A549 (cell line): ENCODE measurements at regions not wholly inside any gene's neighbourhood (a gene's known extent, or its start where the extent isn't known, plus 50 kb on each side); places are given as distances from the start of the nearest gene placed in this dataset.

Experiments
- ATAC-seq, 2 experiments: fragments of 200-7000 bp in 1 of 2; fragments of >200 bp in 1 of 2; cut with Nextera tagmentation in 1 of 2; cut with Tn5 transposase in 1 of 2; 3 replicates each; pipeline versions ENCODE4 v1.8.0 to v1.9.1; 2018 to 2020; ENCODE audit warnings: mild to moderate bottlenecking in 1 of 2, moderate library complexity in 1 of 2
- CTCF ChIA-PET: fragments of 300-600 bp; sonication (Branson Sonifier 250); formaldehyde crosslinking; extraction: SDS; loops from one replicate; lab custom pipeline; 2021; ENCODE audit warnings: antibody characterized with exemption, inconsistent platforms; lab: Yijun Ruan, JAX
- POLR2A ChIA-PET: fragments of 350-600 bp; formaldehyde crosslinking; extraction: SDS; loops from one replicate; lab custom pipeline; 2021; ENCODE audit warnings: antibody characterized with exemption, inconsistent platforms; lab: Yijun Ruan, JAX
- DNase-seq, 2 experiments: peaks; one replicate each; pipeline versions ENCODE4 v3.0.0 to v3.0.0-alpha.2; 2011 to 2016; ENCODE audit warnings: low read depth in 1 of 2, low spot score in 1 of 2
- FAIRE-seq: peaks from 2 replicates; lab custom pipeline; 2011; peaks lifted over from hg19 to GRCh38; lab: Jason Lieb, UNC
- H3K27ac ChIP-seq, 2 experiments: fragments of >200 bp; sonication (Bioruptor Twin); formaldehyde crosslinking; 3 replicates each; pipeline ENCODE4 v1.5.1; 2016 to 2017
- H3K4me1 ChIP-seq: fragments of >200 bp; sonication (Bioruptor Twin); formaldehyde crosslinking; 3 replicates; pipeline ENCODE4 v1.6.1; 2016
- H3K4me2 ChIP-seq: fragments of >200 bp; sonication (Bioruptor Twin); formaldehyde crosslinking; 3 replicates; pipeline ENCODE4 v1.6.1; 2016
- H3K4me3 ChIP-seq: fragments of >200 bp; sonication (Bioruptor Twin); formaldehyde crosslinking; 3 replicates; pipeline ENCODE4 v1.5.1; 2016
- H3K9me3 ChIP-seq: fragments of >200 bp; sonication (Bioruptor Twin); formaldehyde crosslinking; 3 replicates; pipeline ENCODE4 v1.6.1; 2016
- CBX2 ChIP-seq: fragments of 200-600 bp; sonication (generic); IDR thresholded peaks from 2 replicates; pipeline ENCODE4 v1.6.1; 2016; ENCODE audit warnings: low read depth, mild to moderate bottlenecking, borderline replicate concordance
- CHD4 ChIP-seq: fragments of 200-600 bp; sonication (generic); IDR thresholded peaks from 2 replicates; pipeline ENCODE4 v1.6.1; 2016; ENCODE audit warnings: antibody characterized with exemption, mild to moderate bottlenecking, borderline replicate concordance
- EHMT2 ChIP-seq: fragments of 200-600 bp; sonication (generic); IDR thresholded peaks from 2 replicates; pipeline ENCODE4 v1.6.1; 2016; ENCODE audit warnings: antibody characterized with exemption, low read depth, mild to moderate bottlenecking, moderate library complexity
- EP300 ChIP-seq, 2 experiments: fragments of >200 bp; sonication (Bioruptor Twin); formaldehyde crosslinking; IDR thresholded peaks; 2 replicates in 1 of 2; 3 replicates in 1 of 2; pipeline ENCODE4 v1.6.1; 2016 to 2017
- FOXS1 ChIP-seq: fragments of 250-450 bp; sonication (Bioruptor Pico); IDR thresholded peaks from 2 replicates; pipeline ENCODE4 v1.5.0; 2020; ENCODE audit warnings: mild to moderate bottlenecking, moderate library complexity
- GATA3 ChIP-seq: IDR thresholded peaks from 2 replicates; pipeline ENCODE4 v1.6.1; 2012; ENCODE audit warnings: borderline replicate concordance
- HOXA7 ChIP-seq: fragments of 250-450 bp; sonication (Bioruptor Pico); IDR thresholded peaks from 2 replicates; pipeline ENCODE4 v1.5.0; 2020; ENCODE audit warnings: mild to moderate bottlenecking, moderate library complexity
- HOXB5 ChIP-seq: fragments of 250-450 bp; sonication (Bioruptor Pico); IDR thresholded peaks from 2 replicates; pipeline ENCODE4 v1.5.0; 2020; ENCODE audit warnings: mild to moderate bottlenecking, moderate library complexity
- KDM5A ChIP-seq: fragments of 200-600 bp; sonication (generic); IDR thresholded peaks from 2 replicates; pipeline ENCODE4 v1.6.1; 2016; ENCODE audit warnings: antibody characterized with exemption, mild to moderate bottlenecking
- MAFK ChIP-seq: fragments of 450-650 bp; IDR thresholded peaks from 2 replicates; pipeline ENCODE4 v1.6.1; 2014; ENCODE audit not compliant: partially characterized antibody
- MYC ChIP-seq: IDR thresholded peaks from 2 replicates; pipeline ENCODE4 v1.6.1; 2012; ENCODE audit warnings: mild to moderate bottlenecking, inconsistent platforms, low read length, improper control_type of control experiment, borderline replicate concordance
- NPAS2 ChIP-seq: fragments of 250-450 bp; sonication (Bioruptor Pico); IDR thresholded peaks from 2 replicates; pipeline ENCODE4 v1.8.0; 2022; ENCODE audit warnings: mild to moderate bottlenecking, moderate library complexity, borderline replicate concordance
- NR3C1 ChIP-seq: fragments of >200 bp; sonication (Bioruptor Twin); formaldehyde crosslinking; IDR thresholded peaks from 3 replicates; pipeline ENCODE4 v1.6.1; 2017
- POLR2A ChIP-seq: IDR thresholded peaks from 2 replicates; pipeline ENCODE4 v1.6.1; 2012; ENCODE audit warnings: mild to moderate bottlenecking, low read length
- RAD21 ChIP-seq, 2 experiments: fragments of >200 bp in 1 of 2; sonication (Bioruptor Twin) in 1 of 2; formaldehyde crosslinking in 1 of 2; IDR thresholded peaks in 1 of 2; conservative IDR thresholded peaks in 1 of 2; 2 replicates in 1 of 2; 3 replicates in 1 of 2; pipeline ENCODE4 v1.6.1; 2012 to 2018; ENCODE audit warnings: inconsistent platforms in 1 of 2
- RARB ChIP-seq: fragments of 250-450 bp; sonication (Bioruptor Pico); IDR thresholded peaks from 2 replicates; pipeline ENCODE4 v1.8.0; 2021; ENCODE audit warnings: mild to moderate bottlenecking, moderate library complexity
- RNF2 ChIP-seq: fragments of 200-600 bp; sonication (generic); IDR thresholded peaks from 2 replicates; pipeline ENCODE4 v1.6.1; 2016; ENCODE audit warnings: low read depth, mild to moderate bottlenecking, antibody characterized with exemption, moderate library complexity, borderline replicate concordance
- ZC3H11A ChIP-seq: fragments of 450-650 bp; IDR thresholded peaks from 2 replicates; pipeline ENCODE4 v1.6.1; 2014; ENCODE audit warnings: antibody characterized with exemption, mild to moderate bottlenecking
- ZFP36 ChIP-seq: fragments of 450-650 bp; IDR thresholded peaks from 2 replicates; pipeline ENCODE4 v1.6.1; 2014; ENCODE audit warnings: borderline replicate concordance; ENCODE audit not compliant: partially characterized antibody
- ZNF302 ChIP-seq: fragments of 250-450 bp; sonication (Bioruptor Pico); IDR thresholded peaks from 2 replicates; pipeline ENCODE4 v1.9.0; 2021; ENCODE audit warnings: inconsistent platforms, mild to moderate bottlenecking, moderate library complexity
- WGBS: methylation state at CpG from one replicate; pipeline ENCODE4 v1.1.6; 2017; ENCODE audit errors: missing lambda C conversion rate; 5-methylcytosine and 5-hydroxymethylcytosine counted together
- TF ChIP-seq, protein P1 (sequence below): fragments of 450-650 bp; IDR thresholded peaks from 2 replicates; pipeline ENCODE4 v1.6.1; 2014; ENCODE audit warnings: antibody characterized with exemption
- TF ChIP-seq, protein P2 (sequence below): fragments of 250-450 bp; sonication (Bioruptor Pico); IDR thresholded peaks from 2 replicates; pipeline ENCODE4 v1.5.0; 2020; ENCODE audit warnings: low read depth, mild to moderate bottlenecking, moderate library complexity
- TF ChIP-seq, protein P3 (sequence below): IDR thresholded peaks from 2 replicates; pipeline ENCODE4 v1.6.1; 2012
- TF ChIP-seq, protein P4 (sequence below): fragments of >200 bp; sonication (Bioruptor Twin); formaldehyde crosslinking; IDR thresholded peaks from 3 replicates; pipeline ENCODE4 v1.6.1; 2016
- TF ChIP-seq, protein P5 (sequence below): IDR thresholded peaks from 2 replicates; pipeline ENCODE4 v1.6.1; 2012; ENCODE audit warnings: low read depth, borderline replicate concordance
- TF ChIP-seq, protein P6 (sequence below): fragments of >200 bp; sonication (Bioruptor Twin); formaldehyde crosslinking; IDR thresholded peaks from 3 replicates; pipeline ENCODE4 v1.5.1; 2016

DNA sequence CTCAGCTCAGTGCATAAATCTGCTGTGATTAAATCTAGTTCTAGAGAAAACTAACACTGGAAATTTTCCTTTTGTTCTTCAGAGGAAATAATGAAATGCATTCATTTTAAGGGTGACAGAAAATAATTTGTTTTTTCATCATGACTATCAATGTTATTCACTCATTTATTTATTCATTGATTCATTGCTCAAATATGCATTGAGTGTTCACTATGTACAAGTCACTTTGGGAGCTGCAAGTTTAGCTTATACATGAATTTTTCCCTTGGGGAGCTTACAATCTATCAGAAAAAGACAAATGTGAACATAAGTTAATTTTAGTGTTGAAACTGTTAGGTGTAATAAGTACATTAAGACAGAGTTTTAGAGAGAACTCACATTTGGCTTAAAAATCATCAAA lies 897.8 kb downstream of the CENPC start:
- TF ChIP-seq RARB (CRISPR knock-in tag) (no peak), KDM5A (no peak), ZFP36 (no peak), POLR2A (no peak), CBX2 (no peak), RNF2 (no peak), ZC3H11A (no peak), MAFK (no peak), CHD4 (no peak), MYC (no peak), HOXA7 (no peak)
- TF ChIP-seq, protein P1, sequence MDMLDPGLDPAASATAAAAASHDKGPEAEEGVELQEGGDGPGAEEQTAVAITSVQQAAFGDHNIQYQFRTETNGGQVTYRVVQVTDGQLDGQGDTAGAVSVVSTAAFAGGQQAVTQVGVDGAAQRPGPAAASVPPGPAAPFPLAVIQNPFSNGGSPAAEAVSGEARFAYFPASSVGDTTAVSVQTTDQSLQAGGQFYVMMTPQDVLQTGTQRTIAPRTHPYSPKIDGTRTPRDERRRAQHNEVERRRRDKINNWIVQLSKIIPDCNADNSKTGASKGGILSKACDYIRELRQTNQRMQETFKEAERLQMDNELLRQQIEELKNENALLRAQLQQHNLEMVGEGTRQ, result no peak
- TF ChIP-seq, protein P2, sequence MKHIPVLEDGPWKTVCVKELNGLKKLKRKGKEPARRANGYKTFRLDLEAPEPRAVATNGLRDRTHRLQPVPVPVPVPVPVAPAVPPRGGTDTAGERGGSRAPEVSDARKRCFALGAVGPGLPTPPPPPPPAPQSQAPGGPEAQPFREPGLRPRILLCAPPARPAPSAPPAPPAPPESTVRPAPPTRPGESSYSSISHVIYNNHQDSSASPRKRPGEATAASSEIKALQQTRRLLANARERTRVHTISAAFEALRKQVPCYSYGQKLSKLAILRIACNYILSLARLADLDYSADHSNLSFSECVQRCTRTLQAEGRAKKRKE, result no peak
- TF ChIP-seq, protein P3, sequence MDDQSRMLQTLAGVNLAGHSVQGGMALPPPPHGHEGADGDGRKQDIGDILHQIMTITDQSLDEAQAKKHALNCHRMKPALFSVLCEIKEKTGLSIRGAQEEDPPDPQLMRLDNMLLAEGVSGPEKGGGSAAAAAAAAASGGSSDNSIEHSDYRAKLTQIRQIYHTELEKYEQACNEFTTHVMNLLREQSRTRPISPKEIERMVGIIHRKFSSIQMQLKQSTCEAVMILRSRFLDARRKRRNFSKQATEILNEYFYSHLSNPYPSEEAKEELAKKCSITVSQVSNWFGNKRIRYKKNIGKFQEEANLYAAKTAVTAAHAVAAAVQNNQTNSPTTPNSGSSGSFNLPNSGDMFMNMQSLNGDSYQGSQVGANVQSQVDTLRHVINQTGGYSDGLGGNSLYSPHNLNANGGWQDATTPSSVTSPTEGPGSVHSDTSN, result no peak
- Histone ChIP-seq H3K4me2 (no peak overlapping the region), H3K9me3 (no peaks in the 10 kb centered on the region), H3K4me3 (no peak overlapping the region), H3K27ac (no peak overlapping the region), H3K4me1 (no peaks in the 10 kb centered on the region)
- DNase-seq, result no peak
- ChIA-PET CTCF (no interaction called here), POLR2A (no interaction called here)
- no peak for FAIRE-seq
- ATAC-seq, result no peak

DNA sequence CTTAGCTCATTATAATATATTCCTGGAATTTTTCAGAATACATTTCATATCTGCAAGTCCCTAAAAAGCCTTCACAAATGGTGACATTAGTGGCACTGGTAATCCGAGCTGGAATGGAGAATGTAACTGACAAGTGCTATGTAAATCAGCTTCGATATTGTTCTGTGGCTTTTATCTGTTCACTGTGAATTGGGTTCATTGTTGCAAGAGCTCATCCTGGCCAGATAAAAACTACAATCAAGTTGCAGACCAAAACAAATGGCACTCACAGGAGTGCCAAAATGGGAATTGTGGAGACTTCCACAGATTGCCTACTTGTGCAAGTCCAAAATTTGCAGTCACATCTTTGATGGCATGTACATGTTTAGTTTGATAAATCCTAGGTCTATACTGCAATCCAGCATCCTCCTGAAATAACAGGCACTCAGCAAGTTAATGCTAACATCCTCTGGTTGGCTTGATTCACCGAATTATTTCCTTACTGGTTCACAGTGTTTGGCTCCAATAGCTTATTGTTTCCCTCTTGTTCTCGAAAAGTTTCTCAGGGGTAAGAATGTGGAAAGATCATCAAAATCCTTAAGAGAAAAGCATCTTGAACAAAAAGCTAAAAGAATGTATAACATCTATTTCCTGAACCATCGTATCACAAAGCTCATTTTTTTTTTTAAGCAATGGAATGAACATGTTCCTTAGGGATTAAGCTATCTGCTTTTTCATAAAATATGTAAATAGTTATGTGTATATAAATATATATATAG lies 904.9 kb downstream of the CENPC start:
- FAIRE-seq (no peak), ATAC-seq (no peak), DNase-seq (no peak)
- Histone ChIP-seq H3K9me3 (no peaks in the 10 kb centered on the region), H3K4me1 (peaks cover 5% of the 10 kb centered on the region; the same call in 1 of the 3 replicates), H3K27ac (no peak overlapping the region), H3K4me2 (no peak overlapping the region), H3K4me3 (no peak overlapping the region)
- WGBS, result 72% methylated on average over 5 of the region's 5 CpGs
- CTCF ChIA-PET, result no interaction called here
- POLR2A ChIA-PET, result no interaction called here
- TF ChIP-seq CBX2 (no peak), NPAS2 (no peak), HOXB5 (CRISPR knock-in tag) (no peak), ZC3H11A (no peak), NR3C1 (no peak), ZNF302 (no peak), RAD21 (conservative IDR thresholded peaks at IDR 0.05 in 1 of 2, IDR thresholded peaks at IDR 0.05 in 1 of 2) (no peak), EP300 (IDR thresholded peaks at IDR 0.05) (no peak), FOXS1 (no peak), EHMT2 (no peak), GATA3 (no peak)
- TF ChIP-seq, protein P2, result no peak
- TF ChIP-seq, protein P4, sequence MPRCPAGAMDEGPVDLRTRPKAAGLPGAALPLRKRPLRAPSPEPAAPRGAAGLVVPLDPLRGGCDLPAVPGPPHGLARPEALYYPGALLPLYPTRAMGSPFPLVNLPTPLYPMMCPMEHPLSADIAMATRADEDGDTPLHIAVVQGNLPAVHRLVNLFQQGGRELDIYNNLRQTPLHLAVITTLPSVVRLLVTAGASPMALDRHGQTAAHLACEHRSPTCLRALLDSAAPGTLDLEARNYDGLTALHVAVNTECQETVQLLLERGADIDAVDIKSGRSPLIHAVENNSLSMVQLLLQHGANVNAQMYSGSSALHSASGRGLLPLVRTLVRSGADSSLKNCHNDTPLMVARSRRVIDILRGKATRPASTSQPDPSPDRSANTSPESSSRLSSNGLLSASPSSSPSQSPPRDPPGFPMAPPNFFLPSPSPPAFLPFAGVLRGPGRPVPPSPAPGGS, result no peak
- TF ChIP-seq, protein P5, sequence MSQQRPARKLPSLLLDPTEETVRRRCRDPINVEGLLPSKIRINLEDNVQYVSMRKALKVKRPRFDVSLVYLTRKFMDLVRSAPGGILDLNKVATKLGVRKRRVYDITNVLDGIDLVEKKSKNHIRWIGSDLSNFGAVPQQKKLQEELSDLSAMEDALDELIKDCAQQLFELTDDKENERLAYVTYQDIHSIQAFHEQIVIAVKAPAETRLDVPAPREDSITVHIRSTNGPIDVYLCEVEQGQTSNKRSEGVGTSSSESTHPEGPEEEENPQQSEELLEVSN, result no peak
- TF ChIP-seq, protein P6, sequence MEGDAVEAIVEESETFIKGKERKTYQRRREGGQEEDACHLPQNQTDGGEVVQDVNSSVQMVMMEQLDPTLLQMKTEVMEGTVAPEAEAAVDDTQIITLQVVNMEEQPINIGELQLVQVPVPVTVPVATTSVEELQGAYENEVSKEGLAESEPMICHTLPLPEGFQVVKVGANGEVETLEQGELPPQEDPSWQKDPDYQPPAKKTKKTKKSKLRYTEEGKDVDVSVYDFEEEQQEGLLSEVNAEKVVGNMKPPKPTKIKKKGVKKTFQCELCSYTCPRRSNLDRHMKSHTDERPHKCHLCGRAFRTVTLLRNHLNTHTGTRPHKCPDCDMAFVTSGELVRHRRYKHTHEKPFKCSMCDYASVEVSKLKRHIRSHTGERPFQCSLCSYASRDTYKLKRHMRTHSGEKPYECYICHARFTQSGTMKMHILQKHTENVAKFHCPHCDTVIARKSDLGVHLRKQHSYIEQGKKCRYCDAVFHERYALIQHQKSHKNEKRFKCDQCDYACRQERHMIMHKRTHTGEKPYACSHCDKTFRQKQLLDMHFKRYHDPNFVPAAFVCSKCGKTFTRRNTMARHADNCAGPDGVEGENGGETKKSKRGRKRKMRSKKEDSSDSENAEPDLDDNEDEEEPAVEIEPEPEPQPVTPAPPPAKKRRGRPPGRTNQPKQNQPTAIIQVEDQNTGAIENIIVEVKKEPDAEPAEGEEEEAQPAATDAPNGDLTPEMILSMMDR, result no peak
- TF ChIP-seq, protein P3, result no peak
